K562 (cell line): ENCODE measurements at regions not wholly inside any gene's neighbourhood (a gene's known extent, or its start where the extent isn't known, plus 50 kb on each side); places are given as distances from the start of the nearest gene placed in this dataset.

Experiments
- BRF2 ChIP-seq: IDR thresholded peaks from 3 replicates; pipeline ENCODE4 v1.6.1; 2011; ENCODE audit warnings: borderline replicate concordance, mild to moderate bottlenecking; ENCODE audit not compliant: insufficient read length, insufficient read depth
- EGR1 ChIP-seq: fragments of 450-650 bp; conservative IDR thresholded peaks from 2 replicates; pipeline ENCODE4 v1.6.1; 2017; ENCODE audit warnings: mild to moderate bottlenecking
- FOXJ3 ChIP-seq: sonication (generic); formaldehyde crosslinking; IDR thresholded peaks from 2 replicates; pipeline ENCODE4 v1.4.0; 2020; ENCODE audit warnings: mild to moderate bottlenecking, missing genetic modification reagents
- HCFC1 ChIP-seq: IDR thresholded peaks from 2 replicates; pipeline ENCODE4 v1.6.1; 2012; ENCODE audit warnings: low read depth, low read length, improper control_type of control experiment
- HEY1 ChIP-seq: fragments of 250-450 bp; sonication (Bioruptor Pico); IDR thresholded peaks from 2 replicates; pipeline ENCODE4 v1.5.0; 2020; ENCODE audit warnings: mild to moderate bottlenecking, moderate library complexity, borderline replicate concordance
- KLF6 ChIP-seq: fragments of 250-450 bp; sonication (Bioruptor Pico); IDR thresholded peaks from 2 replicates; pipeline ENCODE4 v1.4.0; 2020; ENCODE audit warnings: mild to moderate bottlenecking, moderate library complexity, borderline replicate concordance
- PHF21A ChIP-seq: fragments of 450-650 bp; IDR thresholded peaks from 2 replicates; pipeline ENCODE4 v1.6.1; 2017; ENCODE audit warnings: low read depth, borderline replicate concordance
- POLR2AphosphoS5 ChIP-seq: IDR thresholded peaks from 2 replicates; pipeline ENCODE4 v1.6.1; 2011; ENCODE audit warnings: mild to moderate bottlenecking, low read depth, low read length, moderate library complexity; ENCODE audit not compliant: control insufficient read depth, insufficient read depth
- ZKSCAN3 ChIP-seq: fragments of 250-450 bp; sonication (Bioruptor Pico); IDR thresholded peaks from 2 replicates; pipeline ENCODE4 v1.4.0; 2020
- ZNF668 ChIP-seq: fragments of 250-450 bp; sonication (Bioruptor Pico); IDR thresholded peaks from 2 replicates; pipeline ENCODE4 v1.8.0; 2022; ENCODE audit warnings: mild to moderate bottlenecking, inconsistent platforms
- ZNF76 ChIP-seq: fragments of 250-450 bp; sonication (Bioruptor Pico); IDR thresholded peaks from 2 replicates; pipeline ENCODE4 v1.4.0; 2020; ENCODE audit warnings: mild to moderate bottlenecking, moderate library complexity, borderline replicate concordance

GRCh38 chr5:97628807-97629206 is 445.8 kb upstream of the RIOK2 start:
- TF ChIP-seq PHF21A (no peak), FOXJ3 (no peak), EGR1 (no peak), ZNF76 (no peak), ZKSCAN3 (no peak), ZNF668 (CRISPR knock-in tag) (no peak), KLF6 (CRISPR knock-in tag) (no peak), HCFC1 (no peak), HEY1 (CRISPR knock-in tag) (no peak), BRF2 (no peak), POLR2AphosphoS5 (no peak)
